HUES48 (cell line): ENCODE measurements at regions not wholly inside any gene's neighbourhood (a gene's known extent, or its start where the extent isn't known, plus 50 kb on each side); places are given as distances from the start of the nearest gene placed in this dataset.

Experiments
- H3K27ac ChIP-seq: one replicate; pipeline ENCODE4 v1.7.0; 2013; ENCODE audit warnings: low read depth, low read length, inconsistent platforms
- H3K27me3 ChIP-seq: 2 replicates; pipeline ENCODE4 v1.6.1; 2013; ENCODE audit warnings: mild to moderate bottlenecking, low read length; ENCODE audit not compliant: control insufficient read depth, insufficient read depth
- H3K36me3 ChIP-seq: 2 replicates; pipeline ENCODE4 v1.6.1; 2013; ENCODE audit warnings: low read length; ENCODE audit not compliant: control insufficient read depth, insufficient read depth
- H3K4me1 ChIP-seq: 2 replicates; pipeline ENCODE4 v1.6.1; 2013; ENCODE audit warnings: mild to moderate bottlenecking, low read length; ENCODE audit not compliant: control insufficient read depth, insufficient read depth
- H3K4me3 ChIP-seq: 2 replicates; pipeline ENCODE4 v1.5.1; 2013; ENCODE audit warnings: mild to moderate bottlenecking, low read depth, low read length
- H3K9ac ChIP-seq: 2 replicates; pipeline ENCODE4 v1.6.1; 2013; ENCODE audit warnings: mild to moderate bottlenecking, low read depth, low read length, moderate library complexity
- H3K9me3 ChIP-seq: 2 replicates; pipeline ENCODE4 v1.6.1; 2013; ENCODE audit warnings: low read length; ENCODE audit not compliant: control insufficient read depth, insufficient read depth

- no peaks in the 10 kb centered on the region for H3K36me3 ChIP-seq
- H3K4me1 ChIP-seq = peaks cover 5% of the 10 kb centered on the region
- H3K9ac ChIP-seq = no peak overlapping the region
- no peak overlapping the region for H3K27ac ChIP-seq
- H3K4me3 ChIP-seq = no peak overlapping the region
- H3K27me3 ChIP-seq = no peaks in the 10 kb centered on the region
- no peaks in the 10 kb centered on the region for H3K9me3 ChIP-seq
Measured at GRCh38 chr7:94288096-94288495, 106.6 kb upstream of the COL1A2 start.

- Histone ChIP-seq H3K4me3 (no peak overlapping the region), H3K36me3 (no peaks in the 10 kb centered on the region), H3K27me3 (no peaks in the 10 kb centered on the region), H3K9ac (no peak overlapping the region), H3K27ac (no peak overlapping the region), H3K4me1 (peaks cover 5% of the 10 kb centered on the region), H3K9me3 (no peaks in the 10 kb centered on the region)
Measured at GRCh38 chr7:94289071-94289470, 105.6 kb upstream of the COL1A2 start.

- no peak overlapping the region for H3K4me3 ChIP-seq
- H3K27me3 ChIP-seq = no peaks in the 10 kb centered on the region
- no peak overlapping the region for H3K27ac ChIP-seq
- no peaks in the 10 kb centered on the region for H3K36me3 ChIP-seq
- H3K4me1 ChIP-seq = no peaks in the 10 kb centered on the region; the same call in 1 of the 2 replicates
- no peak overlapping the region for H3K9ac ChIP-seq
- H3K9me3 ChIP-seq = no peaks in the 10 kb centered on the region
Measured at GRCh38 chr7:94294471-94295131, 100.1 kb upstream of the COL1A2 start.

GRCh38 chr7:94295850-94296249 is 98.8 kb upstream of the COL1A2 start:
- H3K27me3 ChIP-seq = no peaks in the 10 kb centered on the region
- H3K9ac ChIP-seq = no peak overlapping the region
- H3K9me3 ChIP-seq = no peaks in the 10 kb centered on the region
- no peaks in the 10 kb centered on the region for H3K36me3 ChIP-seq
- no peak overlapping the region for H3K27ac ChIP-seq
- H3K4me3 ChIP-seq = no peak overlapping the region
- H3K4me1 ChIP-seq = peaks cover 10% of the 10 kb centered on the region

GRCh38 chr7:94296881-94297280 is 97.8 kb upstream of the COL1A2 start:
- H3K27ac ChIP-seq = no peak overlapping the region
- peaks cover 20% of the 10 kb centered on the region for H3K4me1 ChIP-seq

GRCh38 chr7:94297397-94297838 is 97.3 kb upstream of the COL1A2 start:
- Histone ChIP-seq H3K4me1 (peaks cover 26% of the 10 kb centered on the region), H3K27ac (no peak overlapping the region), H3K9me3 (no peaks in the 10 kb centered on the region), H3K27me3 (no peaks in the 10 kb centered on the region), H3K4me3 (no peak overlapping the region), H3K9ac (no peak overlapping the region), H3K36me3 (no peaks in the 10 kb centered on the region)

More at GRCh38 chr7:94296881-94297280, 97.8 kb upstream of the COL1A2 start:
- H3K27me3 ChIP-seq = no peaks in the 10 kb centered on the region
- H3K9me3 ChIP-seq = no peaks in the 10 kb centered on the region
- no peak overlapping the region for H3K9ac ChIP-seq
- no peaks in the 10 kb centered on the region for H3K36me3 ChIP-seq
- no peak overlapping the region for H3K4me3 ChIP-seq

GRCh38 chr7:94298943-94299342 is 95.8 kb upstream of the COL1A2 start:
- Histone ChIP-seq H3K27me3 (no peaks in the 10 kb centered on the region), H3K9me3 (no peaks in the 10 kb centered on the region), H3K4me1 (peaks cover 41% of the 10 kb centered on the region), H3K4me3 (no peak overlapping the region), H3K27ac (no peak overlapping the region), H3K36me3 (no peaks in the 10 kb centered on the region), H3K9ac (no peak overlapping the region)

GRCh38 chr7:94300176-94300835 is 94.4 kb upstream of the COL1A2 start:
- Histone ChIP-seq H3K27me3 (no peaks in the 10 kb centered on the region), H3K9ac (no peak overlapping the region), H3K36me3 (no peaks in the 10 kb centered on the region), H3K4me3 (0 out of 2 replicates have a peak overlapping the region, but pooled peaks have one; percentile 5), H3K9me3 (no peaks in the 10 kb centered on the region), H3K27ac (peak overlapping the region; percentile 85), H3K4me1 (peaks cover 42% of the 10 kb centered on the region)

- H3K27ac ChIP-seq = peak overlapping the region; percentile 85
- no peaks in the 10 kb centered on the region for H3K36me3 ChIP-seq
- H3K9ac ChIP-seq = 0 out of 2 replicates have a peak overlapping the region, but pooled peaks have one; percentile 1
- peak overlapping the region; percentile 9; the same call in 1 of the 2 replicates for H3K4me3 ChIP-seq
- H3K9me3 ChIP-seq = no peaks in the 10 kb centered on the region
- H3K4me1 ChIP-seq = peaks cover 42% of the 10 kb centered on the region
- no peaks in the 10 kb centered on the region for H3K27me3 ChIP-seq
Measured at GRCh38 chr7:94301024-94301586, 93.6 kb upstream of the COL1A2 start.

GRCh38 chr7:94303118-94303517 is 91.6 kb upstream of the COL1A2 start:
- no peaks in the 10 kb centered on the region for H3K36me3 ChIP-seq
- H3K4me1 ChIP-seq = peaks cover 42% of the 10 kb centered on the region
- no peak overlapping the region for H3K27ac ChIP-seq
- no peaks in the 10 kb centered on the region for H3K27me3 ChIP-seq
- H3K4me3 ChIP-seq = no peak overlapping the region
- no peak overlapping the region for H3K9ac ChIP-seq
- H3K9me3 ChIP-seq = no peaks in the 10 kb centered on the region

GRCh38 chr7:94303695-94304094 is 91.0 kb upstream of the COL1A2 start:
- H3K4me3 ChIP-seq = no peak overlapping the region
- H3K4me1 ChIP-seq = peaks cover 42% of the 10 kb centered on the region
- no peaks in the 10 kb centered on the region for H3K9me3 ChIP-seq
- H3K27ac ChIP-seq = no peak overlapping the region
- H3K27me3 ChIP-seq = no peaks in the 10 kb centered on the region
- no peak overlapping the region for H3K9ac ChIP-seq
- no peaks in the 10 kb centered on the region for H3K36me3 ChIP-seq
